OCI-LY7 (cell line): ENCODE measurements at regions not wholly inside any gene's neighbourhood (a gene's known extent, or its start where the extent isn't known, plus 50 kb on each side); places are given as distances from the start of the nearest gene placed in this dataset.

ENCODE experiments used
- BruUV-seq: library from RNA; stranded (reverse); fragments of 400-500 nt; replicated peaks from 2 replicates; lab custom pipeline; 2021; lab: Mats Ljungman, UMichigan
- CTCF ChIA-PET: fragments of 300-600 bp; sonication (Branson Sonifier 250); formaldehyde crosslinking; loops from one replicate; lab custom pipeline; 2022; ENCODE audit warnings: antibody characterized with exemption; ENCODE audit not compliant: unreplicated experiment; lab: Charles Lee
- POLR2A ChIA-PET: fragments of 300-600 bp; sonication (Branson Sonifier 250); formaldehyde crosslinking; loops from one replicate; lab custom pipeline; 2022; ENCODE audit warnings: antibody characterized with exemption; lab: Charles Lee
- DNase-seq: peaks from one replicate; pipeline ENCODE4 v3.0.0-alpha.2; 2015; ENCODE audit warnings: low spot score
- H2AFZ ChIP-seq: fragments of 200-600 bp; sonication (generic), shearing (Covaris generic); 2 replicates; pipeline ENCODE4 v1.6.1; 2014; ENCODE audit warnings: mild to moderate bottlenecking, antibody characterized with exemption, low read length, moderate library complexity
- H3K27ac ChIP-seq: fragments of 200-600 bp; sonication (generic); 2 replicates; pipeline ENCODE4 v1.5.1; 2014; ENCODE audit warnings: mixed run types, low read depth, mild to moderate bottlenecking, moderate library complexity, low read length, inconsistent platforms; ENCODE audit not compliant: poor library complexity, severe bottlenecking
- H3K36me3 ChIP-seq: fragments of 200-600 bp; sonication (generic); 2 replicates; pipeline ENCODE4 v1.6.1; 2014; ENCODE audit warnings: mild to moderate bottlenecking, antibody characterized with exemption, low read length, moderate library complexity, mixed read lengths; ENCODE audit not compliant: insufficient read depth
- H3K4me1 ChIP-seq: fragments of 200-600 bp; sonication (generic); 2 replicates; pipeline ENCODE4 v1.5.1; 2014; ENCODE audit warnings: mild to moderate bottlenecking, low read length; ENCODE audit not compliant: insufficient read depth, poor library complexity, severe bottlenecking
- H3K4me2 ChIP-seq: fragments of 200-600 bp; sonication (generic); 2 replicates; pipeline ENCODE4 v1.6.1; 2014; ENCODE audit warnings: mild to moderate bottlenecking, low read length
- H3K4me3 ChIP-seq: fragments of 200-600 bp; sonication (generic); 2 replicates; pipeline ENCODE4 v1.5.1; 2014; ENCODE audit warnings: mild to moderate bottlenecking, low read depth, low read length; ENCODE audit not compliant: poor library complexity, severe bottlenecking
- H3K79me2 ChIP-seq: fragments of 200-600 bp; sonication (generic); 2 replicates; pipeline ENCODE4 v1.6.1; 2016; ENCODE audit warnings: low read depth, mild to moderate bottlenecking, low read length, moderate library complexity, mixed read lengths; ENCODE audit not compliant: insufficient read depth
- H3K9me2 ChIP-seq: fragments of 200-600 bp; sonication (generic); 2 replicates; pipeline ENCODE4 v1.6.1; 2016; ENCODE audit warnings: mild to moderate bottlenecking, low read length, mixed read lengths; ENCODE audit not compliant: insufficient read depth
- H3K9me3 ChIP-seq: fragments of 200-600 bp; sonication (generic); 2 replicates; pipeline ENCODE4 v1.6.1; 2014; ENCODE audit warnings: mild to moderate bottlenecking, mixed run types, low read length, mixed read lengths
- H4K20me1 ChIP-seq: fragments of 200-600 bp; sonication (generic); 2 replicates; pipeline ENCODE4 v1.6.1; 2014; ENCODE audit warnings: mild to moderate bottlenecking, antibody characterized with exemption, low read length, moderate library complexity, mixed read lengths; ENCODE audit not compliant: insufficient read depth
- EZH2phosphoT487 ChIP-seq: fragments of 200-600 bp; sonication (generic); IDR thresholded peaks from 2 replicates; pipeline ENCODE4 v1.6.1; 2018; ENCODE audit warnings: low read depth, borderline replicate concordance, mild to moderate bottlenecking, mixed run types, antibody characterized with exemption, low read length, moderate library complexity, mixed read lengths
- intact Hi-C: fragments of 100-400 bp; cut with micrococcal nuclease; formaldehyde crosslinking; loops from one replicate; pipeline ENCODE4 v1.10.0; 2022; ENCODE audit not compliant: unreplicated experiment
- TF ChIP-seq, protein P1 (sequence below): fragments of 200-600 bp; sonication (generic); conservative IDR thresholded peaks from 2 replicates; pipeline ENCODE4 v1.5.1; 2014; ENCODE audit warnings: mild to moderate bottlenecking, antibody characterized with exemption, low read length, moderate library complexity, mixed read lengths

GRCh38 chrX:39414290-39414854, 613.1 kb downstream of the MID1IP1 start:
- no peaks in the 10 kb centered on the region for H3K9me3 ChIP-seq

GRCh38 chrX:39416547-39417260, 615.4 kb downstream of the MID1IP1 start:
- Histone ChIP-seq H4K20me1 (no peaks in the 10 kb centered on the region), H3K9me3 (no peaks in the 10 kb centered on the region), H3K79me2 (no peaks in the 10 kb centered on the region), H3K4me3 (no peak overlapping the region), H3K36me3 (no peaks in the 10 kb centered on the region), H3K4me2 (peak overlapping the region; percentile 29; the same call in 1 of the 2 replicates), H3K9me2 (no peaks in the 10 kb centered on the region), H2AFZ (no peak overlapping the region), H3K27ac (no peak overlapping the region), H3K4me1 (peaks cover 7% of the 10 kb centered on the region)
- TF ChIP-seq, protein P1, sequence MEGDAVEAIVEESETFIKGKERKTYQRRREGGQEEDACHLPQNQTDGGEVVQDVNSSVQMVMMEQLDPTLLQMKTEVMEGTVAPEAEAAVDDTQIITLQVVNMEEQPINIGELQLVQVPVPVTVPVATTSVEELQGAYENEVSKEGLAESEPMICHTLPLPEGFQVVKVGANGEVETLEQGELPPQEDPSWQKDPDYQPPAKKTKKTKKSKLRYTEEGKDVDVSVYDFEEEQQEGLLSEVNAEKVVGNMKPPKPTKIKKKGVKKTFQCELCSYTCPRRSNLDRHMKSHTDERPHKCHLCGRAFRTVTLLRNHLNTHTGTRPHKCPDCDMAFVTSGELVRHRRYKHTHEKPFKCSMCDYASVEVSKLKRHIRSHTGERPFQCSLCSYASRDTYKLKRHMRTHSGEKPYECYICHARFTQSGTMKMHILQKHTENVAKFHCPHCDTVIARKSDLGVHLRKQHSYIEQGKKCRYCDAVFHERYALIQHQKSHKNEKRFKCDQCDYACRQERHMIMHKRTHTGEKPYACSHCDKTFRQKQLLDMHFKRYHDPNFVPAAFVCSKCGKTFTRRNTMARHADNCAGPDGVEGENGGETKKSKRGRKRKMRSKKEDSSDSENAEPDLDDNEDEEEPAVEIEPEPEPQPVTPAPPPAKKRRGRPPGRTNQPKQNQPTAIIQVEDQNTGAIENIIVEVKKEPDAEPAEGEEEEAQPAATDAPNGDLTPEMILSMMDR, result no peak
- TF ChIP-seq EZH2phosphoT487, result no peak
- peak; percentile 24 for DNase-seq
- intact Hi-C loops, result no loop called here
- ChIA-PET CTCF (no interaction called here), POLR2A (interaction anchor here (0.7 kb wide), 1 partner anchor 26 kb away, joined by 3 read pairs; no protein-coding TSS in a partner anchor)
- BruUV-seq, result no TSS peak

More at GRCh38 chrX:39414290-39414854, 613.1 kb downstream of the MID1IP1 start:
- CTCF ChIA-PET, result no interaction called here
- DNase-seq, result no peak
- intact Hi-C loops, result no loop called here
- no peak overlapping the region for H2AFZ ChIP-seq
- POLR2A ChIA-PET, result no interaction called here
- no peak overlapping the region for H3K4me3 ChIP-seq
- H3K79me2 ChIP-seq, result no peaks in the 10 kb centered on the region
- peaks cover 7% of the 10 kb centered on the region for H3K4me1 ChIP-seq
- no peaks in the 10 kb centered on the region for H3K36me3 ChIP-seq
- H3K27ac ChIP-seq, result no peak overlapping the region
- BruUV-seq, result no TSS peak
- H4K20me1 ChIP-seq, result no peaks in the 10 kb centered on the region
- no peak for TF ChIP-seq EZH2phosphoT487
- TF ChIP-seq, protein P1, result no peak
- H3K9me2 ChIP-seq, result no peaks in the 10 kb centered on the region
- H3K4me2 ChIP-seq, result no peak overlapping the region

- intact Hi-C loops, result no loop called here
- Histone ChIP-seq H3K4me2 (no peak overlapping the region), H3K9me3 (no peaks in the 10 kb centered on the region), H3K27ac (no peak overlapping the region), H3K4me3 (no peak overlapping the region), H3K9me2 (no peaks in the 10 kb centered on the region), H3K36me3 (no peaks in the 10 kb centered on the region), H2AFZ (no peak overlapping the region), H3K79me2 (no peaks in the 10 kb centered on the region), H4K20me1 (no peaks in the 10 kb centered on the region), H3K4me1 (peaks cover 7% of the 10 kb centered on the region)
- no TSS peak for BruUV-seq
- ChIA-PET POLR2A (no interaction called here), CTCF (no interaction called here)
- TF ChIP-seq, protein P1, result no peak
- no peak for TF ChIP-seq EZH2phosphoT487
- DNase-seq, result no peak
Measured at GRCh38 chrX:39418254-39418704, 617.0 kb downstream of the MID1IP1 start.
